Trophoblast cell (in vitro differentiated cells and primary cell): ENCODE measurements at regions not wholly inside any gene's neighbourhood (a gene's known extent, or its start where the extent isn't known, plus 50 kb on each side); places are given as distances from the start of the nearest gene placed in this dataset.

Source experiments
- DNase-seq, 2 donors: peaks; one replicate each; pipeline ENCODE4 v3.0.0-alpha.2; 2016
- H2AFZ ChIP-seq: 2 replicates; pipeline ENCODE4 v1.6.1; 2013; ENCODE audit warnings: low read length, moderate library complexity, mild to moderate bottlenecking; ENCODE audit not compliant: insufficient read depth, poor library complexity
- H2AK5ac ChIP-seq: 2 replicates; pipeline ENCODE4 v1.6.1; 2013; ENCODE audit warnings: mild to moderate bottlenecking, low read length
- H2BK120ac ChIP-seq: 2 replicates; pipeline ENCODE4 v1.6.1; 2013; ENCODE audit warnings: low read length, mild to moderate bottlenecking, moderate library complexity; ENCODE audit not compliant: insufficient read depth, poor library complexity
- H2BK12ac ChIP-seq: 2 replicates; pipeline ENCODE4 v1.6.1; 2013; ENCODE audit warnings: mild to moderate bottlenecking, low read length, moderate library complexity
- H2BK5ac ChIP-seq: 2 replicates; pipeline ENCODE4 v1.6.1; 2013; ENCODE audit warnings: low read length, low read depth, moderate library complexity, mild to moderate bottlenecking; ENCODE audit not compliant: poor library complexity
- H3K14ac ChIP-seq: 2 replicates; pipeline ENCODE4 v1.6.1; 2013; ENCODE audit warnings: mild to moderate bottlenecking, low read length
- H3K18ac ChIP-seq: 2 replicates; pipeline ENCODE4 v1.6.1; 2013; ENCODE audit warnings: mild to moderate bottlenecking, low read length
- H3K23ac ChIP-seq: 2 replicates; pipeline ENCODE4 v1.6.1; 2013; ENCODE audit warnings: low read length
- H3K27ac ChIP-seq: 2 replicates; pipeline ENCODE4 v1.5.1; 2013; ENCODE audit warnings: low read depth, mild to moderate bottlenecking, inconsistent platforms, low read length, moderate library complexity
- H3K27me3 ChIP-seq: 2 replicates; pipeline ENCODE4 v1.6.1; 2013; ENCODE audit warnings: inconsistent platforms, mild to moderate bottlenecking, low read length, moderate library complexity; ENCODE audit not compliant: insufficient read depth
- H3K36me3 ChIP-seq, 2 experiments: 1 replicate in 1 of 2; 2 replicates in 1 of 2; pipeline ENCODE4 v1.6.1; 2013; ENCODE audit warnings: low read length in 2 of 2, mild to moderate bottlenecking in 2 of 2, moderate library complexity in 1 of 2; ENCODE audit not compliant: insufficient read depth in 2 of 2, control insufficient read depth in 1 of 2
- H3K4ac ChIP-seq: 2 replicates; pipeline ENCODE4 v1.6.1; 2013; ENCODE audit warnings: low read depth, mild to moderate bottlenecking, low read length, moderate library complexity
- H3K4me1 ChIP-seq, 2 experiments: 1 replicate in 1 of 2; 2 replicates in 1 of 2; pipeline ENCODE4 v1.6.1; 2013; ENCODE audit warnings: low read length in 2 of 2, mild to moderate bottlenecking in 2 of 2, moderate library complexity in 1 of 2; ENCODE audit not compliant: insufficient read depth in 2 of 2, control insufficient read depth in 1 of 2
- H3K4me2 ChIP-seq: 2 replicates; pipeline ENCODE4 v1.6.1; 2013; ENCODE audit warnings: inconsistent platforms, mild to moderate bottlenecking, low read length, moderate library complexity
- H3K4me3 ChIP-seq: 2 replicates; pipeline ENCODE4 v1.5.1; 2013; ENCODE audit warnings: mild to moderate bottlenecking, low read depth, low read length, inconsistent platforms
- H3K79me1 ChIP-seq: one replicate; pipeline ENCODE4 v1.6.1; 2013; ENCODE audit warnings: low read length
- H3K79me2 ChIP-seq: 2 replicates; pipeline ENCODE4 v1.6.1; 2013; ENCODE audit warnings: low read length, mild to moderate bottlenecking; ENCODE audit not compliant: control insufficient read depth, insufficient read depth, poor library complexity
- H3K9ac ChIP-seq: 2 replicates; pipeline ENCODE4 v1.6.1; 2013; ENCODE audit warnings: mild to moderate bottlenecking, low read length
- H3K9me3 ChIP-seq: 2 replicates; pipeline ENCODE4 v1.6.1; 2013; ENCODE audit warnings: low read depth, mild to moderate bottlenecking, control low read depth, inconsistent platforms, low read length; ENCODE audit not compliant: insufficient read depth
- H4K12ac ChIP-seq: 2 replicates; pipeline ENCODE4 v1.6.1; 2013; ENCODE audit warnings: low read depth, mild to moderate bottlenecking, low read length, moderate library complexity
- H4K8ac ChIP-seq: 2 replicates; pipeline ENCODE4 v1.6.1; 2013; ENCODE audit warnings: low read depth, mild to moderate bottlenecking, low read length, moderate library complexity
- H4K91ac ChIP-seq: one replicate; pipeline ENCODE4 v1.6.1; 2013; ENCODE audit warnings: low read depth, mild to moderate bottlenecking, low read length, moderate library complexity
- WGBS: extraction: QIAGEN DNeasy Blood & Tissue Kit; methylation state at CpG from one replicate; pipeline ENCODE4 v1.1.7; 2013; ENCODE audit warnings: missing lambda C conversion rate; ENCODE audit not compliant: insufficient read length, insufficient coverage; ENCODE audit errors: extremely low coverage; 5-methylcytosine and 5-hydroxymethylcytosine counted together

DNA sequence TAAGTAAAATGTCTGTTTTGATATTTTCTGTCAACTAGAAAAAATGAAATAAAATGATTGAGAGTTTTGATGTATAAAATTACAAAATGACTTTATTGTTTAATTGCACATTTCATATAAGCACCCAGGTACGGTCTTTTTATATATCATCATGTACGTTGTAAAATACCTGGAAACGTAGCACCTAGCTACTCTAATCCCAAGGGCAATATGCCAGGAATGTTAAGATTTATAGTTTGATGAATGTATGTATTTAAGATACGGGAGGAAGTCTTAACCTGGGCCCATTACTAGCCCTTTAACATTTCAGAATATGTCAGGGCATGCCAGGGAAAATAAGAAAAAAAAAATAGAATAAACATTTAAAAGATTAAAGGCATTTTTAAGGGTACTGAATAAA lies 490.9 kb upstream of the NRSN1 start:
- H2BK12ac ChIP-seq: no peak overlapping the region
- no peak overlapping the region for H2AK5ac ChIP-seq
- no peak overlapping the region for H3K4ac ChIP-seq
- H3K14ac ChIP-seq: no peak overlapping the region
- no peak overlapping the region for H4K91ac ChIP-seq
- H3K4me1 ChIP-seq: no peaks in the 10 kb centered on the region
- no peak overlapping the region for H3K27ac ChIP-seq
- no peak for DNase-seq
- H2BK120ac ChIP-seq: no peak overlapping the region
- H3K9me3 ChIP-seq: no peaks in the 10 kb centered on the region
- no peaks in the 10 kb centered on the region for H3K36me3 ChIP-seq
- no peak overlapping the region for H3K23ac ChIP-seq
- H3K79me1 ChIP-seq: no peaks in the 10 kb centered on the region
- no peak overlapping the region for H3K4me3 ChIP-seq
- no peaks in the 10 kb centered on the region for H3K79me2 ChIP-seq
- no peak overlapping the region for H2BK5ac ChIP-seq
- H4K12ac ChIP-seq: no peak overlapping the region
- no CpG with 5 or more reads among the region's 4 CpGs for WGBS
- H3K9ac ChIP-seq: no peak overlapping the region
- no peak overlapping the region for H4K8ac ChIP-seq
- H3K18ac ChIP-seq: no peak overlapping the region
- no peak overlapping the region for H3K4me2 ChIP-seq
- H3K27me3 ChIP-seq: no peaks in the 10 kb centered on the region
- no peak overlapping the region for H2AFZ ChIP-seq

GRCh38 chr6:23637296-23637695 lies 488.7 kb upstream of the NRSN1 start:
- Histone ChIP-seq H3K18ac (no peak overlapping the region), H3K23ac (no peak overlapping the region), H3K4me3 (no peak overlapping the region), H2AK5ac (no peak overlapping the region), H4K91ac (no peak overlapping the region), H3K9ac (no peak overlapping the region), H3K36me3 (no peaks in the 10 kb centered on the region), H3K4ac (no peak overlapping the region), H3K27ac (no peak overlapping the region), H2AFZ (no peak overlapping the region), H3K9me3 (no peaks in the 10 kb centered on the region), H3K79me1 (no peaks in the 10 kb centered on the region), H3K4me2 (no peak overlapping the region), H2BK120ac (no peak overlapping the region), H3K14ac (no peak overlapping the region), H3K27me3 (no peaks in the 10 kb centered on the region), H2BK12ac (no peak overlapping the region), H4K12ac (no peak overlapping the region), H2BK5ac (no peak overlapping the region), H3K4me1 (no peaks in the 10 kb centered on the region), H4K8ac (no peak overlapping the region), H3K79me2 (no peaks in the 10 kb centered on the region)
- no CpG with 5 or more reads among the region's 6 CpGs for WGBS
- no peak for DNase-seq

- H3K79me1 ChIP-seq: no peaks in the 10 kb centered on the region
- no peaks in the 10 kb centered on the region for H3K9me3 ChIP-seq
- no peak overlapping the region for H4K12ac ChIP-seq
- DNase-seq: no peak
- H2AFZ ChIP-seq: no peak overlapping the region
- no peak overlapping the region for H4K8ac ChIP-seq
- no CpG with 5 or more reads among the region's 1 CpG for WGBS
- H2BK5ac ChIP-seq: no peak overlapping the region
- H3K4me3 ChIP-seq: no peak overlapping the region
- no peak overlapping the region for H2AK5ac ChIP-seq
- H3K36me3 ChIP-seq: no peaks in the 10 kb centered on the region
- no peak overlapping the region for H3K9ac ChIP-seq
- H3K4me1 ChIP-seq: no peaks in the 10 kb centered on the region
- no peak overlapping the region for H2BK12ac ChIP-seq
- H3K27me3 ChIP-seq: no peaks in the 10 kb centered on the region
- no peak overlapping the region for H2BK120ac ChIP-seq
- no peak overlapping the region for H3K18ac ChIP-seq
- no peaks in the 10 kb centered on the region for H3K79me2 ChIP-seq
- H3K27ac ChIP-seq: no peak overlapping the region
- H3K23ac ChIP-seq: no peak overlapping the region
- no peak overlapping the region for H3K4me2 ChIP-seq
- H4K91ac ChIP-seq: no peak overlapping the region
- H3K14ac ChIP-seq: no peak overlapping the region
- H3K4ac ChIP-seq: no peak overlapping the region
Measured at GRCh38 chr6:23642849-23643248, 483.2 kb upstream of the NRSN1 start.

DNA sequence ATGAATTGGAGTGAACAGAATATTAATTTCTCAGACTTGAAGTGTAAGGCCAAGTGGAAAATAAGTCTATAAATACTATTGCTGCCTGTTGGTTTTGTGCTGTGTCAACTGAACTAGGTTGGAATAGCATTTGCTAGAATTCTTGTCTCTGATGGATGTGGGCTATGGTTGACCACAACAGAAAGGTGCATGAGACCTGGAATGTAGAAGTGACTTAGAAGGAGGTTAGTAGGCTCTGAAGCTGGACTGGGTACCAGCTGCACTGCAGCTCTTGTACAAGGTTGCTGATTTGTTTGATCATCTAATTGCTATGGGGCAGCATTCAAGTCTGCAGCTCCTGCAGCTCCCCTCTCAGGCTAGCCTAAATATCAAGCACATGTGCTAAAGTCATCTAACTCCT lies 479.0 kb upstream of the NRSN1 start:
- Histone ChIP-seq H2AFZ (no peak overlapping the region), H3K18ac (no peak overlapping the region), H3K4me2 (no peak overlapping the region), H2BK12ac (no peak overlapping the region), H3K14ac (no peak overlapping the region), H3K79me2 (no peaks in the 10 kb centered on the region), H3K27ac (no peak overlapping the region), H3K4me1 (no peaks in the 10 kb centered on the region), H2AK5ac (no peak overlapping the region), H3K4me3 (no peak overlapping the region), H3K23ac (no peak overlapping the region), H3K27me3 (no peaks in the 10 kb centered on the region), H4K91ac (no peak overlapping the region), H2BK120ac (no peak overlapping the region), H3K4ac (no peak overlapping the region), H3K9ac (no peak overlapping the region), H4K12ac (no peak overlapping the region), H4K8ac (no peak overlapping the region), H3K79me1 (no peaks in the 10 kb centered on the region), H3K36me3 (no peaks in the 10 kb centered on the region), H2BK5ac (no peak overlapping the region), H3K9me3 (no peaks in the 10 kb centered on the region)
- DNase-seq: no peak

DNA sequence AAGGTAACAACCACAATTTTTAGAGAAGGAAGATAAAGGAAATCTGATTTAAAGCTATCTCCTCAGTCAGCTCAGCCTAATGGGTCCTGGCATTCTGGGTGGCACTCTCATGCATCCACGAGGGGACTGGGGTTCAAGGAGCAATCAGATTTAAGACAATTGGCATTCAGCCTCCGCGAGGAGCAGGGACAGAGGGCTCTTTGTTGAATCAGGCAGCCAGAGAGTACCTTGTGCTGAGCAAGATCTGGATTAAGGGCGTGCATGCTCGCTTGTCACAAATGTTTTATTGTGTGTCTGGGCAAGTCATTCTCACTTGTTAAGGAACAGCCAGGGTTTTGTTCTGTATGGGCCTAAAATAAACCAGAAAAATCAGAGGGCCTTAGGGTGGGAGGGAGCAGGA lies 475.3 kb upstream of the NRSN1 start:
- no peaks in the 10 kb centered on the region for H3K79me1 ChIP-seq
- H2BK5ac ChIP-seq: no peak overlapping the region
- no peak overlapping the region for H3K23ac ChIP-seq
- WGBS: no CpG with 5 or more reads among the region's 5 CpGs
- H2AFZ ChIP-seq: no peak overlapping the region
- H4K12ac ChIP-seq: no peak overlapping the region
- H3K9ac ChIP-seq: no peak overlapping the region
- no peak overlapping the region for H3K4me2 ChIP-seq
- H3K79me2 ChIP-seq: no peaks in the 10 kb centered on the region
- no peak overlapping the region for H2BK120ac ChIP-seq
- no peak overlapping the region for H4K8ac ChIP-seq
- H4K91ac ChIP-seq: no peak overlapping the region
- H2BK12ac ChIP-seq: no peak overlapping the region
- H3K4ac ChIP-seq: no peak overlapping the region
- H3K18ac ChIP-seq: no peak overlapping the region
- no peak overlapping the region for H3K27ac ChIP-seq
- H3K27me3 ChIP-seq: no peaks in the 10 kb centered on the region
- H3K4me1 ChIP-seq: no peaks in the 10 kb centered on the region
- no peaks in the 10 kb centered on the region for H3K9me3 ChIP-seq
- no peak for DNase-seq
- no peak overlapping the region for H3K14ac ChIP-seq
- H3K4me3 ChIP-seq: no peak overlapping the region
- H2AK5ac ChIP-seq: no peak overlapping the region
- no peaks in the 10 kb centered on the region for H3K36me3 ChIP-seq
